ENCODE measurements at regions not wholly inside any gene's neighbourhood (a gene's known extent, or its start where the extent isn't known, plus 50 kb on each side); places are given as distances from the start of the nearest gene placed in this dataset.

GRCh38 chr14:53613404-53614253 lies 343.0 kb downstream of the BMP4 start:
- TF ChIP-seq CTCF (IDR thresholded peaks at IDR 0.05) (no peak), POLR2A (IDR thresholded peaks at IDR 0.05) (no peak)

Measured in thyroid gland (tissue), 4 donors.